K562 (cell line): ENCODE measurements at regions not wholly inside any gene's neighbourhood (a gene's known extent, or its start where the extent isn't known, plus 50 kb on each side); places are given as distances from the start of the nearest gene placed in this dataset.

ENCODE experiments used
- ATAC-seq: fragments of 200-7000 bp; cut with Tn5 transposase; 3 replicates; pipeline ENCODE4 v1.9.1; 2020; ENCODE audit warnings: moderate library complexity
- BruUV-seq: library from RNA; stranded (reverse); fragments of 400-500 nt; replicated peaks from 2 replicates; lab custom pipeline; 2021; lab: Mats Ljungman, UMichigan
- CTCF ChIA-PET: fragments of 300-600 bp; formaldehyde crosslinking; extraction: SDS; loops from one replicate; lab custom pipeline; 2021; ENCODE audit warnings: low intra/inter-chr PET ratio; lab: Yijun Ruan, JAX
- POLR2A ChIA-PET: fragments of 300-600, 350-650 bp; sonication (Branson Sonifier 250); formaldehyde crosslinking; extraction: SDS; loops from one replicate; lab custom pipeline; 2021; ENCODE audit warnings: antibody characterized with exemption, inconsistent platforms; lab: Yijun Ruan, JAX
- DNase-seq, 4 experiments: peaks; one replicate each; pipeline versions ENCODE4 v3.0.0 to v3.0.0-alpha.2; 2011 to 2018; ENCODE audit warnings: low spot score in 3 of 4, mixed read lengths in 3 of 4; ENCODE audit errors: extremely low read depth in 1 of 4
- FAIRE-seq: peaks from 2 replicates; lab custom pipeline; 2011; peaks lifted over from hg19 to GRCh38; lab: Jason Lieb, UNC
- H2AFZ ChIP-seq: 2 replicates; pipeline ENCODE4 v1.6.0; 2011; ENCODE audit warnings: low read depth, low read length, control low read depth, inconsistent platforms
- H3K27ac ChIP-seq: fragments of 200-600 bp; 3 replicates; pipeline ENCODE4 v1.8.0; 2011; ENCODE audit warnings: low read depth, mild to moderate bottlenecking, control low read depth, inconsistent platforms, low read length, moderate library complexity, mixed read lengths; ENCODE audit errors: extremely low read depth
- H3K27me3 ChIP-seq, 2 experiments: fragments of 300-600 bp in 1 of 2; 2 replicates in 1 of 2; 3 replicates in 1 of 2; pipeline versions ENCODE4 v1.6.0 to v1.8.0; 2011; ENCODE audit warnings: inconsistent platforms in 2 of 2, low read length in 2 of 2, mild to moderate bottlenecking in 1 of 2, mixed read lengths in 1 of 2, moderate library complexity in 1 of 2; ENCODE audit not compliant: control insufficient read depth in 2 of 2, insufficient read depth in 2 of 2
- H3K36me3 ChIP-seq: fragments of 300-600 bp; 3 replicates; pipeline ENCODE4 v1.8.0; 2011; ENCODE audit warnings: mild to moderate bottlenecking, low read length, inconsistent platforms; ENCODE audit not compliant: control insufficient read depth, insufficient read depth
- H3K4me1 ChIP-seq, 2 experiments: fragments of 200-600 bp in 1 of 2; replicated peaks in 1 of 2; 2 replicates in 1 of 2; 3 replicates in 1 of 2; pipeline versions ENCODE4 v1.5.1 to v1.8.0; 2011; ENCODE audit warnings: inconsistent platforms in 2 of 2, low read length in 2 of 2, mild to moderate bottlenecking in 1 of 2, mixed read lengths in 1 of 2, moderate library complexity in 1 of 2; ENCODE audit not compliant: control insufficient read depth in 2 of 2, insufficient read depth in 2 of 2
- H3K4me2 ChIP-seq: 2 replicates; pipeline ENCODE4 v1.6.1; 2011; ENCODE audit warnings: low read length, control low read depth, inconsistent platforms, mixed read lengths; ENCODE audit not compliant: insufficient read depth
- H3K4me3 ChIP-seq: fragments of 200-600 bp; sonication (generic), shearing (Covaris generic); 2 replicates; pipeline ENCODE4 v1.5.1; 2016; ENCODE audit warnings: control low read depth, inconsistent platforms
- H3K79me2 ChIP-seq: fragments of 200-600 bp; 3 replicates; pipeline ENCODE4 v1.8.0; 2011; ENCODE audit warnings: low read length, inconsistent platforms; ENCODE audit not compliant: control insufficient read depth, insufficient read depth
- H3K9ac ChIP-seq, 2 experiments: 2 replicates each; pipeline versions ENCODE4 v1.6.0 to v1.6.1; 2011; ENCODE audit warnings: low read depth in 2 of 2, low read length in 2 of 2, control low read depth in 1 of 2, inconsistent platforms in 1 of 2, mild to moderate bottlenecking in 1 of 2, mixed read lengths in 1 of 2; ENCODE audit not compliant: insufficient read depth in 1 of 2
- H3K9me1 ChIP-seq: one replicate; pipeline ENCODE4 v1.6.0; 2011; ENCODE audit warnings: inconsistent platforms, mild to moderate bottlenecking, low read length, moderate library complexity; ENCODE audit not compliant: control insufficient read depth, insufficient read depth
- H3K9me3 ChIP-seq: replicated peaks from 2 replicates; pipeline ENCODE4 v1.5.1; 2011; ENCODE audit warnings: low read depth, low read length, inconsistent platforms; ENCODE audit not compliant: control insufficient read depth, insufficient read depth
- H4K20me1 ChIP-seq: replicated peaks from 2 replicates; pipeline ENCODE4 v1.6.1; 2011; ENCODE audit warnings: low read length, inconsistent platforms, mixed read lengths; ENCODE audit not compliant: control insufficient read depth, insufficient read depth
- ELF2 ChIP-seq: fragments of 250-450 bp; sonication (Bioruptor Pico); IDR thresholded peaks from 2 replicates; pipeline ENCODE4 v1.5.0; 2021; ENCODE audit warnings: mild to moderate bottlenecking
- HNRNPH1 ChIP-seq: fragments of 200-400 bp; formaldehyde crosslinking; optimal IDR thresholded peaks from 2 replicates; pipeline ENCODE3; 2017; ENCODE audit warnings: low read depth, mild to moderate bottlenecking, low read length, moderate library complexity
- MEF2D ChIP-seq: conservative IDR thresholded peaks from 2 replicates; pipeline ENCODE4 v1.6.1; 2016; ENCODE audit warnings: low read depth, missing genetic modification characterization, missing compliant biosample characterization
- NFXL1 ChIP-seq: fragments of 450-650 bp; formaldehyde crosslinking; IDR thresholded peaks from 2 replicates; pipeline ENCODE4 v1.4.0; 2021; ENCODE audit warnings: mild to moderate bottlenecking
- PURB ChIP-seq: sonication (generic); formaldehyde crosslinking; IDR thresholded peaks from 2 replicates; pipeline ENCODE4 v1.9.0; 2021; ENCODE audit warnings: low read depth, mild to moderate bottlenecking, missing genetic modification reagents
- SIRT6 ChIP-seq: IDR thresholded peaks from one replicate; pipeline ENCODE4 v1.6.1; 2012; ENCODE audit warnings: low read depth, mild to moderate bottlenecking, control low read depth, inconsistent platforms, low read length, moderate library complexity
- XRCC5 ChIP-seq: fragments of 200-400 bp; formaldehyde crosslinking; IDR thresholded peaks from 2 replicates; pipeline ENCODE4 v1.6.1; 2017; ENCODE audit warnings: low read depth, mild to moderate bottlenecking, low read length
- ZNF253 ChIP-seq: fragments of 250-450 bp; sonication (Bioruptor Pico); conservative IDR thresholded peaks from 2 replicates; pipeline ENCODE4 v1.6.1; 2021; ENCODE audit warnings: mild to moderate bottlenecking
- ZNF324 ChIP-seq: fragments of 250-450 bp; sonication (Bioruptor Pico); IDR thresholded peaks from 2 replicates; pipeline ENCODE4 v1.4.0; 2020; ENCODE audit warnings: mild to moderate bottlenecking
- ZNF561 ChIP-seq: fragments of 450-650 bp; formaldehyde crosslinking; conservative IDR thresholded peaks from 2 replicates; pipeline ENCODE4 v1.4.0; 2020; ENCODE audit warnings: mild to moderate bottlenecking, moderate library complexity
- ZNF584 ChIP-seq: fragments of 200-800 bp; sonication (Bioruptor generic); IDR thresholded peaks from 2 replicates; pipeline ENCODE4 v1.6.1; 2016; ENCODE audit warnings: low read depth, mild to moderate bottlenecking, missing genetic modification characterization, missing compliant biosample characterization
- in situ Hi-C: fragments of 300-500 bp; cut with MboI; formaldehyde crosslinking; loops from 4 replicates; pipeline ENCODE4 v1.15.0; 2018; ENCODE audit warnings: inconsistent platforms, mixed read lengths
- intact Hi-C: fragments of 100-400 bp; cut with micrococcal nuclease; formaldehyde crosslinking; loops from 2 replicates; pipeline ENCODE4 v1.14.2; 2022
- TF ChIP-seq, protein P1 (sequence below): fragments of 450-650 bp; IDR thresholded peaks from 2 replicates; pipeline ENCODE4 v1.6.1; 2018; ENCODE audit not compliant: partially characterized antibody
- TF ChIP-seq, protein P2 (sequence below): sonication (generic); formaldehyde crosslinking; IDR thresholded peaks from 2 replicates; pipeline ENCODE4 v1.4.0; 2020; ENCODE audit warnings: mild to moderate bottlenecking, missing genetic modification reagents

DNA sequence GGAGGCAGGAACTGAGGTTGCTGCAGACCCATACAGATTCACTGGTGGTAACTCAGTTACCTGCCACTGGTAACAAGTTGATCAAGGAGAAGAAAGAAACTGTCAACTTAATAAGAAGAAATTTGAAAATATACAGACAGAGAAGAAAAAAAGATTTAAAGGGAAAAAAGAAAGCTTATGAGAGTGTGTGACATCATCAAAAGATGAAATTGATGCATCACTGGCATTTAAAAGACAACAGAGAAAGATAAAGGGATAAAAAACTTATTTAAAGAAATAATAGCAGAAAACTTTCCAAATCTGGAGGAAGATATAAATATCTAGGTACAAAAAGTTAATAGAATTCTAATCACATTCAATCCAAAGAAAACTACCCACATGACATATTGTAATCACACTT is 1003.2 kb downstream of the TDRD15 start:
- FAIRE-seq: no peak
- Histone ChIP-seq H2AFZ (no peak overlapping the region), H4K20me1 (no peaks in the 10 kb centered on the region), H3K4me2 (no peak overlapping the region), H3K4me3 (no peak overlapping the region), H3K27ac (no peak overlapping the region), H3K9ac (no peak overlapping the region), H3K9me1 (no peaks in the 10 kb centered on the region), H3K79me2 (no peaks in the 10 kb centered on the region), H3K36me3 (no peaks in the 10 kb centered on the region), H3K27me3 (no peaks in the 10 kb centered on the region), H3K9me3 (no peaks in the 10 kb centered on the region), H3K4me1 (no peaks in the 10 kb centered on the region)
- TF ChIP-seq ZNF584 (CRISPR knock-in tag) (no peak), NFXL1 (no peak), ZNF253 (CRISPR knock-in tag) (no peak), ZNF561 (CRISPR knock-in tag) (no peak), HNRNPH1 (no peak), XRCC5 (no peak), ELF2 (CRISPR knock-in tag) (no peak), SIRT6 (no peak), PURB (no peak), ZNF324 (no peak), MEF2D (tag) (no peak)
- TF ChIP-seq, protein P1, sequence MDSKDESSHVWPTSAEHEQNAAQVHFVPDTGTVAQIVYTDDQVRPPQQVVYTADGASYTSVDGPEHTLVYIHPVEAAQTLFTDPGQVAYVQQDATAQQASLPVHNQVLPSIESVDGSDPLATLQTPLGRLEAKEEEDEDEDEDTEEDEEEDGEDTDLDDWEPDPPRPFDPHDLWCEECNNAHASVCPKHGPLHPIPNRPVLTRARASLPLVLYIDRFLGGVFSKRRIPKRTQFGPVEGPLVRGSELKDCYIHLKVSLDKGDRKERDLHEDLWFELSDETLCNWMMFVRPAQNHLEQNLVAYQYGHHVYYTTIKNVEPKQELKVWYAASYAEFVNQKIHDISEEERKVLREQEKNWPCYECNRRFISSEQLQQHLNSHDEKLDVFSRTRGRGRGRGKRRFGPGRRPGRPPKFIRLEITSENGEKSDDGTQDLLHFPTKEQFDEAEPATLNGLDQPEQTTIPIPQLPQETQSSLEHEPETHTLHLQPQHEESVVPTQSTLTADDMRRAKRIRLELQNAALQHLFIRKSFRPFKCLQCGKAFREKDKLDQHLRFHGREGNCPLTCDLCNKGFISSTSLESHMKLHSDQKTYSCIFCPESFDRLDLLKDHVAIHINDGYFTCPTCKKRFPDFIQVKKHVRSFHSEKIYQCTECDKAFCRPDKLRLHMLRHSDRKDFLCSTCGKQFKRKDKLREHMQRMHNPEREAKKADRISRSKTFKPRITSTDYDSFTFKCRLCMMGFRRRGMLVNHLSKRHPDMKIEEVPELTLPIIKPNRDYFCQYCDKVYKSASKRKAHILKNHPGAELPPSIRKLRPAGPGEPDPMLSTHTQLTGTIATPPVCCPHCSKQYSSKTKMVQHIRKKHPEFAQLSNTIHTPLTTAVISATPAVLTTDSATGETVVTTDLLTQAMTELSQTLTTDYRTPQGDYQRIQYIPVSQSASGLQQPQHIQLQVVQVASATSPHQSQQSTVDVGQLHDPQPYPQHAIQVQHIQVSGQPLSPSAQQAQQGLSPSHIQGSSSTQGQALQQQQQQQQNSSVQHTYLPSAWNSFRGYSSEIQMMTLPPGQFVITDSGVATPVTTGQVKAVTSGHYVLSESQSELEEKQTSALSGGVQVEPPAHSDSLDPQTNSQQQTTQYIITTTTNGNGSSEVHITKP: no peak
- TF ChIP-seq, protein P2, sequence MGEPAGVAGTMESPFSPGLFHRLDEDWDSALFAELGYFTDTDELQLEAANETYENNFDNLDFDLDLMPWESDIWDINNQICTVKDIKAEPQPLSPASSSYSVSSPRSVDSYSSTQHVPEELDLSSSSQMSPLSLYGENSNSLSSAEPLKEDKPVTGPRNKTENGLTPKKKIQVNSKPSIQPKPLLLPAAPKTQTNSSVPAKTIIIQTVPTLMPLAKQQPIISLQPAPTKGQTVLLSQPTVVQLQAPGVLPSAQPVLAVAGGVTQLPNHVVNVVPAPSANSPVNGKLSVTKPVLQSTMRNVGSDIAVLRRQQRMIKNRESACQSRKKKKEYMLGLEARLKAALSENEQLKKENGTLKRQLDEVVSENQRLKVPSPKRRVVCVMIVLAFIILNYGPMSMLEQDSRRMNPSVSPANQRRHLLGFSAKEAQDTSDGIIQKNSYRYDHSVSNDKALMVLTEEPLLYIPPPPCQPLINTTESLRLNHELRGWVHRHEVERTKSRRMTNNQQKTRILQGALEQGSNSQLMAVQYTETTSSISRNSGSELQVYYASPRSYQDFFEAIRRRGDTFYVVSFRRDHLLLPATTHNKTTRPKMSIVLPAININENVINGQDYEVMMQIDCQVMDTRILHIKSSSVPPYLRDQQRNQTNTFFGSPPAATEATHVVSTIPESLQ (CRISPR knock-in tag): no peak
- CTCF ChIA-PET: no interaction called here
- intact Hi-C loops: no loop called here
- in situ Hi-C loops: no loop called here
- POLR2A ChIA-PET: no interaction called here
- ATAC-seq: no peak
- BruUV-seq: no TSS peak
- no peak for DNase-seq
